H1 (cell line): ENCODE measurements at regions not wholly inside any gene's neighbourhood (a gene's known extent, or its start where the extent isn't known, plus 50 kb on each side); places are given as distances from the start of the nearest gene placed in this dataset.
"Not testable (repeated sequence)": the region's sequence is repeated elsewhere in the genome, so short reads cannot be mapped to it uniquely, and the experiment has no call there.

Experiments used
- CTCF ChIA-PET: fragments of 300-600 bp; sonication (Branson Sonifier 250); formaldehyde crosslinking; loops from one replicate; lab custom pipeline; 2021; ENCODE audit not compliant: partially characterized antibody; lab: Charles Lee
- POLR2A ChIA-PET: fragments of 300-600 bp; sonication (Branson Sonifier 250); formaldehyde crosslinking; loops from one replicate; lab custom pipeline; 2021; ENCODE audit warnings: inconsistent platforms; ENCODE audit not compliant: partially characterized antibody; lab: Charles Lee
- DNase-seq, 2 experiments: peaks; one replicate each; pipeline versions ENCODE4 v3.0.0 to v3.0.0-alpha.2; 2010 to 2022; ENCODE audit warnings: low spot score in 2 of 2, low read depth in 1 of 2, mixed read lengths in 1 of 2
- FAIRE-seq: peaks from 2 replicates; lab custom pipeline; 2011; peaks lifted over from hg19 to GRCh38; lab: Jason Lieb, UNC
- H2AFZ ChIP-seq: 2 replicates; pipeline ENCODE4 v1.8.1; 2012; ENCODE audit warnings: low read length, inconsistent platforms
- H2AK5ac ChIP-seq: 2 replicates; pipeline ENCODE4 v1.6.1; 2013; ENCODE audit warnings: low read depth, low read length
- H2BK120ac ChIP-seq: replicated peaks from 2 replicates; pipeline ENCODE3; 2013; ENCODE audit warnings: low read depth, low read length, inconsistent platforms
- H2BK12ac ChIP-seq: 2 replicates; pipeline ENCODE4 v1.6.1; 2013; ENCODE audit warnings: low read depth, low read length
- H2BK15ac ChIP-seq: 2 replicates; pipeline ENCODE4 v1.6.1; 2013; ENCODE audit warnings: low read length
- H2BK20ac ChIP-seq: 2 replicates; pipeline ENCODE4 v1.6.1; 2013; ENCODE audit warnings: low read length
- H2BK5ac ChIP-seq: 2 replicates; pipeline ENCODE4 v1.6.1; 2013; ENCODE audit warnings: low read depth, low read length
- H3K14ac ChIP-seq: 2 replicates; pipeline ENCODE4 v1.6.1; 2013; ENCODE audit warnings: inconsistent platforms; ENCODE audit not compliant: insufficient read length
- H3K18ac ChIP-seq: 2 replicates; pipeline ENCODE4 v1.6.1; 2013; ENCODE audit warnings: low read length; ENCODE audit errors: extremely low read depth
- H3K23ac ChIP-seq: 2 replicates; pipeline ENCODE4 v1.6.1; 2013; ENCODE audit warnings: inconsistent platforms; ENCODE audit not compliant: insufficient read length
- H3K23me2 ChIP-seq: 2 replicates; pipeline ENCODE4 v1.6.1; 2013; ENCODE audit warnings: low read depth, low read length
- H3K27ac ChIP-seq: 2 replicates; pipeline ENCODE4 v1.6.1; 2011; ENCODE audit warnings: low read depth, low read length, inconsistent platforms
- H3K27me3 ChIP-seq, 4 experiments: replicated peaks in 1 of 4; 1 replicate in 1 of 4; 2 replicates in 3 of 4; pipeline versions ENCODE4 v1.6.1 to v1.8.1; 2011 to 2013; ENCODE audit warnings: low read length in 3 of 4, mild to moderate bottlenecking in 3 of 4, inconsistent platforms in 2 of 4, mixed read lengths in 2 of 4, moderate library complexity in 1 of 4; ENCODE audit not compliant: control insufficient read depth in 3 of 4, insufficient read depth in 3 of 4; ENCODE audit errors: extremely low read depth in 1 of 4
- H3K36me3 ChIP-seq, 4 experiments: 2 replicates each; pipeline versions ENCODE4 v1.6.1 to v1.8.1; 2011 to 2013; ENCODE audit warnings: mild to moderate bottlenecking in 4 of 4, low read length in 3 of 4, moderate library complexity in 2 of 4, control low read depth in 1 of 4, inconsistent platforms in 1 of 4; ENCODE audit not compliant: insufficient read depth in 4 of 4, control insufficient read depth in 2 of 4
- H3K4ac ChIP-seq: replicated peaks from 2 replicates; pipeline ENCODE3; 2013; ENCODE audit warnings: low read length, low read depth, mixed read lengths, inconsistent platforms; ENCODE audit not compliant: insufficient read length
- H3K4me1 ChIP-seq, 4 experiments: replicated peaks in 1 of 4; 1 replicate in 1 of 4; 2 replicates in 3 of 4; pipeline versions ENCODE4 v1.6.1 to v1.8.1; 2011 to 2013; ENCODE audit warnings: low read length in 3 of 4, inconsistent platforms in 2 of 4, mixed read lengths in 1 of 4; ENCODE audit not compliant: insufficient read depth in 4 of 4, control insufficient read depth in 3 of 4
- H3K4me2 ChIP-seq, 2 experiments: 2 replicates each; pipeline versions ENCODE4 v1.6.1 to v1.8.1; 2011 to 2013; ENCODE audit warnings: low read depth in 2 of 2, low read length in 2 of 2, control low read depth in 1 of 2, inconsistent platforms in 1 of 2, mild to moderate bottlenecking in 1 of 2; ENCODE audit not compliant: insufficient read depth in 1 of 2
- H3K4me3 ChIP-seq, 4 experiments: fragments of 200-600, 300-600 bp in 1 of 4; sonication (generic), shearing (Covaris generic), sonication (Bioruptor Twin) in 1 of 4; 2 replicates each; pipeline versions ENCODE4 v1.5.1 to v1.8.1; 2011 to 2016; ENCODE audit warnings: low read length in 4 of 4, low read depth in 3 of 4, control low read depth in 2 of 4, inconsistent platforms in 2 of 4, mild to moderate bottlenecking in 2 of 4, mixed read lengths in 1 of 4, moderate library complexity in 1 of 4; ENCODE audit not compliant: insufficient read depth in 2 of 4; ENCODE audit errors: extremely low read depth in 1 of 4
- H3K56ac ChIP-seq: replicated peaks from 2 replicates; pipeline ENCODE3; 2013; ENCODE audit warnings: low read depth, mild to moderate bottlenecking, mixed read lengths, low read length, inconsistent platforms; ENCODE audit not compliant: insufficient read length
- H3K79me1 ChIP-seq: 2 replicates; pipeline ENCODE4 v1.6.1; 2013; ENCODE audit warnings: low read depth, low read length, control low read depth
- H3K79me2 ChIP-seq, 2 experiments: 2 replicates each; pipeline versions ENCODE4 v1.6.1 to v1.8.1; 2012 to 2013; ENCODE audit warnings: low read length in 2 of 2, mild to moderate bottlenecking in 2 of 2, inconsistent platforms in 1 of 2; ENCODE audit not compliant: insufficient read depth in 2 of 2, control insufficient read depth in 1 of 2
- H3K9ac ChIP-seq, 4 experiments: replicated peaks in 1 of 4; 1 replicate in 1 of 4; 2 replicates in 3 of 4; pipeline versions ENCODE4 v1.6.1 to v1.8.1; 2011 to 2013; ENCODE audit warnings: low read depth in 3 of 4, low read length in 3 of 4, control low read depth in 2 of 4, mild to moderate bottlenecking in 2 of 4, moderate library complexity in 2 of 4, inconsistent platforms in 1 of 4; ENCODE audit errors: extremely low read depth in 1 of 4
- H3K9me3 ChIP-seq, 2 experiments: 2 replicates each; pipeline versions ENCODE4 v1.6.1 to v1.8.1; 2012 to 2013; ENCODE audit warnings: mild to moderate bottlenecking in 2 of 2, moderate library complexity in 2 of 2, control low read depth in 1 of 2, inconsistent platforms in 1 of 2, low read depth in 1 of 2, low read length in 1 of 2, mixed read lengths in 1 of 2; ENCODE audit not compliant: insufficient read depth in 2 of 2
- H4K20me1 ChIP-seq, 2 experiments: replicated peaks in 1 of 2; 2 replicates each; pipeline versions ENCODE3 to v1.8.1; 2011 to 2013; ENCODE audit warnings: inconsistent platforms in 2 of 2, low read length in 2 of 2, mild to moderate bottlenecking in 1 of 2; ENCODE audit not compliant: insufficient read depth in 2 of 2, control insufficient read depth in 1 of 2
- H4K5ac ChIP-seq: 2 replicates; pipeline ENCODE4 v1.6.1; 2013; ENCODE audit warnings: low read length, low read depth, mixed read lengths, inconsistent platforms; ENCODE audit not compliant: insufficient read length
- H4K8ac ChIP-seq: 2 replicates; pipeline ENCODE4 v1.8.0; 2013; ENCODE audit warnings: mild to moderate bottlenecking, moderate library complexity, low read length, inconsistent platforms; ENCODE audit not compliant: insufficient read depth; ENCODE audit errors: extremely low read depth
- H4K91ac ChIP-seq: replicated peaks from 2 replicates; pipeline ENCODE3; 2013; ENCODE audit warnings: low read length, mixed read lengths, inconsistent platforms; ENCODE audit not compliant: insufficient read length
- WGBS, 2 experiments: shearing (Covaris generic) in 1 of 2; methylation state at CpG; one replicate each; pipeline versions ENCODE4 v1.1.6 to v1.1.7; 2013 to 2015; ENCODE audit warnings: low lambda C conversion rate in 2 of 2, mixed read lengths in 2 of 2, inconsistent platforms in 1 of 2, low coverage in 1 of 2, missing lambda C conversion rate in 1 of 2; ENCODE audit not compliant: insufficient replicate concordance in 2 of 2, insufficient coverage in 1 of 2, insufficient read length in 1 of 2; ENCODE audit errors: extremely low coverage in 1 of 2, missing lambda C conversion rate in 1 of 2; 5-methylcytosine and 5-hydroxymethylcytosine counted together

- WGBS, 2 experiments, result no CpG with 5 or more reads among the region's 6 CpGs
- CTCF ChIA-PET, result not testable (repeated sequence)
Measured at GRCh38 chr9:67284299-67284698, 291.9 kb upstream of the SPATA31A3 start.

DNA sequence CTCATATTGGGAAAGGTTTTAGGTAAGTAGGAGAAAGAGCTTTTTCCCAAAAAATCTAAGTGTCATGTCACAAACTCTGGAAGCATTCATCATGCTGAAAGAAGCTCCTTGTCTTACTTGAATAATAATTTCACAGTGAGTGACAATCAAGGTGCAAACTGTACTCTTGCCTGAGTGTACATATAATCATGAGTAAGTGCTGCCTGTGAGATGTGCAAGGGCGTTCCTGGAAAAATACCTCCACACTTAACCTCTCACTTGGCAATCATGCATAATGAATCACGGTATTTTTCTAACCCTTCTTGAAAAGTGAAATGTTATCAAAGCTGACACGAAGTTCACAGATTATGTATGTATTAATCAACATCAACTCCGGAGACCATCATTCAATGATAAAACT is 289.2 kb upstream of the SPATA31A3 start:
- no CpG with 5 or more reads among the region's 4 CpGs for WGBS, 2 experiments
- H3K4ac ChIP-seq, H3K9me3 ChIP-seq: not testable (repeated sequence)

More at GRCh38 chr9:67284299-67284698, 291.9 kb upstream of the SPATA31A3 start:
- H3K4me1 ChIP-seq, H2BK120ac ChIP-seq, H3K4me3 ChIP-seq, H3K79me1 ChIP-seq, H3K23me2 ChIP-seq, H3K23ac ChIP-seq, H3K27ac ChIP-seq, H2BK20ac ChIP-seq, H4K20me1 ChIP-seq, H3K14ac ChIP-seq, H3K36me3 ChIP-seq, H3K4ac ChIP-seq, H2BK15ac ChIP-seq, H4K91ac ChIP-seq, H3K56ac ChIP-seq, H4K8ac ChIP-seq, H3K79me2 ChIP-seq, FAIRE-seq, H3K18ac ChIP-seq, H2BK5ac ChIP-seq, H2BK12ac ChIP-seq, H3K9ac ChIP-seq, H4K5ac ChIP-seq, H2AK5ac ChIP-seq, DNase-seq, H2AFZ ChIP-seq, H3K4me2 ChIP-seq, H3K27me3 ChIP-seq, POLR2A ChIA-PET, H3K9me3 ChIP-seq: not testable (repeated sequence)

More for the DNA sequence above, 289.2 kb upstream of the SPATA31A3 start:
- H4K8ac ChIP-seq, H4K20me1 ChIP-seq, H3K4me3 ChIP-seq, H3K4me2 ChIP-seq, H2BK12ac ChIP-seq, H2BK5ac ChIP-seq, H3K14ac ChIP-seq, H4K91ac ChIP-seq, H3K79me1 ChIP-seq, H3K36me3 ChIP-seq, H2BK20ac ChIP-seq, H2BK15ac ChIP-seq, FAIRE-seq, H3K9ac ChIP-seq, H2BK120ac ChIP-seq, H3K18ac ChIP-seq, H2AK5ac ChIP-seq, H3K23me2 ChIP-seq, H3K27me3 ChIP-seq, DNase-seq, H3K79me2 ChIP-seq, H3K27ac ChIP-seq, CTCF ChIA-PET, H4K5ac ChIP-seq, POLR2A ChIA-PET, H3K23ac ChIP-seq, H3K4me1 ChIP-seq, H2AFZ ChIP-seq, H3K56ac ChIP-seq: not testable (repeated sequence)
